GM12891 (cell line): ENCODE measurements at regions not wholly inside any gene's neighbourhood (a gene's known extent, or its start where the extent isn't known, plus 50 kb on each side); places are given as distances from the start of the nearest gene placed in this dataset.

Experiments
- PAX5 ChIP-seq: IDR thresholded peaks from 2 replicates; pipeline ENCODE4 v1.6.1; 2011; ENCODE audit warnings: low read length, moderate library complexity, mild to moderate bottlenecking; ENCODE audit not compliant: insufficient read depth, severe bottlenecking
- POLR2A ChIP-seq: IDR thresholded peaks from 2 replicates; pipeline ENCODE4 v1.6.1; 2011; ENCODE audit warnings: low read depth, low read length, control low read depth
- POLR2AphosphoS5 ChIP-seq: IDR thresholded peaks from 2 replicates; pipeline ENCODE4 v1.6.1; 2011; ENCODE audit warnings: low read depth, low read length, control low read depth
- POU2F2 ChIP-seq: IDR thresholded peaks from 2 replicates; pipeline ENCODE4 v1.6.1; 2011; ENCODE audit warnings: low read depth, mild to moderate bottlenecking, control low read depth, low read length, moderate library complexity
- TAF1 ChIP-seq: IDR thresholded peaks from 2 replicates; pipeline ENCODE4 v1.6.1; 2011; ENCODE audit warnings: low read depth, low read length, control low read depth

DNA sequence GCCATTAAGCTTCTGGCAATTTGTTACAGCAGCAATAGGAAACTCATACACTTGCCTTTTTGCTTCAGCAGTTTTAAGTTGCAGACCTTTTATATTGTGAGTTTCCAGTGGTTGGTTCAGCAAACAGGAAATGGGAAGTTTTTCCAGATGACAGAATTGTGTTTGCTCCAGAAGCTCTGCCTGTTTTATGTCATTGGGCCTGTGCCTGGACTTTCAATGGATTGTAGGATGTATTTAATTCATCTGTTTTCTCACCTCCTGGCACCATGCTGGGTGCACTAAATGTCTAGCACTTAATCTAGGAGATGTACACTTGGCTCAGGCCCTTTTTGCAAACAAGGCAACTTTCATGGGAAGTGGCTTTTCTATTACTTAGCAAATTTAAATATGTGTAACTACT is 100.4 kb upstream of the CLINT1 start:
- TF ChIP-seq POLR2A (no peak), POLR2AphosphoS5 (no peak), TAF1 (no peak), PAX5 (no peak), POU2F2 (no peak)
